Amniotic epithelial cell (primary cell): ENCODE measurements at regions not wholly inside any gene's neighbourhood (a gene's known extent, or its start where the extent isn't known, plus 50 kb on each side); places are given as distances from the start of the nearest gene placed in this dataset.
A peak's percentile ranks its signal among the peaks of the same experiment; 100 is the strongest.
"Not testable (repeated sequence)": the region's sequence is repeated elsewhere in the genome, so short reads cannot be mapped to it uniquely, and the experiment has no call there.

Experiments
- DNase-seq: peaks from one replicate; pipeline ENCODE4 v3.0.0-alpha.2; 2010; ENCODE audit warnings: low read depth

DNA sequence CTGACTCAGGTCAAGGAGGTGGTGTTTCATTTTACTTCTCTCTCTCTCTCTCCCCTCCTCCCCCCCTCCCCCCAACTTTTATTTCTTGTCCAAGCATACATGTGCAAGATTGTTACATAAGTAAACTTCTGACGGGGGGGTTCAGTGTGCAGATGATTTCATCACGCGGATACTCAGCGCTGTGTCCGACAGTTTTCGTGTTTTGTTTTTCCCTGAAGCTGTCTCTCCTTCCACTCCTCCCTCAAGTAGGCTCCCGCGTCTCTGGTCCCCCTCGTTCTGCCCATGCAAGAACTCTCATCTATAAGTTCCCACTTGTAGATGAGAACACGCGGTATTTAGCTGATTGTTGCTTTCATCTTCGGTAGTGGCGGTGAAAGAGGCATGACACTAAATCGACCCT is 111.0 kb upstream of the ANKRD30BL start:
- no peak for DNase-seq

GRCh38 chr2:132273585-132273984 is 111.8 kb upstream of the ANKRD30BL start:
- DNase-seq: not testable (repeated sequence)

DNA sequence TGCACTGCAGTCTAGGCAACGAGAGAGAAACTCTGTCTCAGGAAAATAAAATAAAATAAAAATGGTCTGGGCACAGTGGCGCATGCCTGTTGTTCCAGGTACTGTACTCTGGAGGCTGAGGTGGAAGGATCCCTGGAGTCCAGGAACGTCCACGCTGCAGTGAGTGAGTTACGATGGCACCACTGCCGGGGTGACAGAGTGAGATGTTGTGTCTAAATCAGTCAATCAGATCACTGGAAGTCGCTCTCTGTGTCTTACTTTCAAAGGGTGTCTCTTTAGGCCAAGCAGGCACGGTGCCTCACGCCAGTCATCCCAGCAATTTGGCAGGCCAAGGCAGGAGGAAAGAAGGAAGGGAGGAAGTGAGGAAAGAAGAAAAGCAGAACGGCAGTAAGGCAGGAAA is 112.2 kb upstream of the ANKRD30BL start:
- no peak for DNase-seq

DNA sequence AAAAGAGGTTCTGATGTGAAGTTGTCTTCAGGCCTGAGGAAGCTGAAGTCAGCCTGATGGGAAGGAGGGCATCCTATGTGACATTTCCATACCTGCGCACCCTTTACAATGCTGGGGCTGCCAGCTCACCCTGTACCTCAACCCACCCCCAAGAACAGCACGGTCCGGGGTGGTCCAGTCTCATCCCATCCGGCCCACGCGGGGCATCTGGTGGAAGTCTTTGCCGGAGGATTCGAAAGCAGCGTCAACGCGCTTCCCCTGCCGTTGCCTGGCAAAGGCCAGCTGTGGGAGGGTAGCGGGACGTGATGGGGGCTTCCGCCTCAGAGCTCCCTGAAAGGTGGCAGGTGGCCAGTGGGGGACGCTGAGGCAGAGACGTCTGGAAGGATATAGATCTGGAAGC is 113.6 kb upstream of the ANKRD30BL start:
- DNase-seq: no peak

DNA sequence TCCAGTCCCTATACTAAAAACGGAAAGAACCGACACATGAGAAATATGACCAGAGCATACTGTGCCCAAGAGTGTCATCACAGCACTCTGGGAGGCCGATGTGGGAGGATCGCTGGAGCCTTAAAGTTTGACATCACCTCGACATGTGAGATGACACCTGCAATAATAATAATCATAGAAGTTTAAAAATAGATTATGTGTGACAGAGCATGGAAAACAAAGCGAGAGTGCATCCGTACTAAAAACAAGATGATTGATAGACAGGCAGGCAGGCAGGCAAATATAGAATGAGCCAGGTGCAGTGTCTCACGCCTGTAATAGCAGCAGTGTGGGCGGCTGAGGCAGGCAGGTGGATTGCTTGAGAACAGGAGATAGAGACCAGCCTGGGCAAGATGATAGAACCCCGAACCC is 114.8 kb upstream of the ANKRD30BL start:
- DNase-seq: no peak

GRCh38 chr2:132278267-132278666 is 116.5 kb upstream of the ANKRD30BL start:
- no peak for DNase-seq

DNA sequence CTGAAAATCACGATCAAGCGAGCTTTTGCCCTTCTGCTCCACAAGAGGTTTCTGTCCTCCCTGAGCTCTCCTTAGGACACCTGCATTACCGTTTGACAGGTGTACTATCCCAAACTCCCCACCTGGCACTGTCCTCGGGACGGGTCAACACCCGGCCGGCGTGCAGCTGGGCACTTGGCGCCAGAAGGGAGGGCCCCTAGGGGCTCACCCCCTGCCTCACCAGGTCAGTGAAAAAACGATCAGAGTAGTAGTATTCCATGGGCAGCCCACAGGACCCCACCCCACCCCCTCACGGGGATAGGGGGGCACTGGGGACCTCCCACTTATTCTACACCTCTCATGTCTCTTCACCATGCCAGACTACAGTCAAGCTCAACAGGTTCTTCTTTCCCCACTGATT is 117.6 kb upstream of the ANKRD30BL start:
- DNase-seq: no peak

DNA sequence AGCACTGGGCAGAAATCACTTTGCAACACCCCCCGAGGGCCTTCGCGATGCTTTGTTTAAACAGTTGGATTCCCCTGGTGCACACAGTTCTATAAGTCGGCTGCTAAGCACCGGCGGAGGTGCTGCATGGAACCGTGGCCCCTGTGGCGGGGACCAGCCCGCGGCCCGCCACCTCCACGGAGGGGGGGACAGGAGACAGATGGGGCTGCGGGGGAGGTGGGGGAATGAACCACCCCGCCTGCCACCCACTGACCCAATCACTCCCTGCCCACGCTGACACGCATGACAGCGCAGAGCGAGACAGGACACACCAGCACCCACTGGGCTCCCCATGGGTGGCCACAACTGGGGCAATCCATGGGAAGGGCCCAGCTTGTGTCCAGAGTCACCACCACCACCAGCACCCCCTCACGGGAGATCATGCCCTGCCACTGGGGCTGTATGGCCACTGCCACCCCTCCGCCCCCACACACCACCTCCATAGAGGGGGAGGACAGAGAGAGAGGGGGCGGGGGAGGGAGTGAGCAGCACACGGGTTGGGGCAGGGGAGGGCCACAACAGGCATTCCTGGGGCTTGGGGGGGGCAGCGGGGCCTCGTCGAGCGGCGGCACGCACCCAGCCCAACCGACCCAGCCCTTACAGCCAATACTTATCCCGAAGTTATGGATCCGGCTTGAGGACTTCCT is 118.3 kb upstream of the ANKRD30BL start:
- DNase-seq: no peak

- DNase-seq: no peak
Observed at GRCh38 chr2:132280912-132281311, 119.2 kb upstream of the ANKRD30BL start.

GRCh38 chr2:132282104-132282503 is 120.4 kb upstream of the ANKRD30BL start:
- DNase-seq: not testable (repeated sequence)

DNA sequence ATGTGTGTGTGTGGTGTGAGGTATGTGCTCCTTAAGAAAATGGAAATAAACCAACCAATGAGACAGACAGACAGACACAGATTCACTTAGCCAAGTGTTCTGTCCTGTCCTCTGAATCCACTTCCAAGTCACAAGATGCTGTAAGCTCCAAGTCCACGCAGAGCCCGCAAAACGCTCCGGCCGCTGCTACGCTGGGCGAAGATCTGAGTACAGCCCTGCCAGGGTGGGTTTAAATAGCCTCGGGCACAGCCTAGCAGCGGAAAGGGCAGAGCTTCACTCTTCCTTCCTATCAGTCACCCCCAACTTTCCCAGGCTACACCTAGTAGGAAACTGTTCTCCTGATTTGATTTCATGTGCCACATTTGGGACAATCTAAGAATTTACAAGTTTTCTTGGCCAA is 121.2 kb upstream of the ANKRD30BL start:
- DNase-seq: no peak

DNA sequence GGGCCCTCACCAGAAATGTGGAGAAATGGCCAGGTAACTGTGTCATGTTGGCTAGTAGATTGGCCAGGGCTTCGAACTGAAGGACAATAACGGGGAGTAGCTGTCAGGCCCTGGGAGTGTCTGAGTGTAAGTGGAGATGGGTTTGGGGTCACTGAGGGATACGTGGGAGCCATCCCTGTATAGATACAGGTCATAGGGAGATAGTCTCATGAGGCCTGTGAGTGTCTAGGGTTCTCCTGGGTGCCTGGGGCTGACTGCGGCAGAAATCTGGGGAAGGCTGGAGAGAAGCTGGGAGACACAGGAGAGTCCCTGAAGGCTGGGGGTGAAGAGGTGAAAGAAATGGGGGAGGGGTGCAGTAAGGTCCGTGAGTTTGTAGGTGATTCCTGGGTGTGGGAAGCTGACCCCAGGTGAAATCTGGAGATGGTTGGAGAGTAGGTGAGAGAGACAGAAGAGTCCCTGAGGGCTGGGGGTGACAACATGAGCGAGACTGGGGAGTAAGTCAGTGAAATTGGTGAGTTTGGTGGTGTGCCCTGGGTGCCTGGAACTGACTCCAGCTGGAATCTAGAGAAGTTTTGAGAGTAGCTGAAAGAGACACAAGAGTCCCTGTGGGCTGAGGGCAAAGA is 124.6 kb upstream of the ANKRD30BL start:
- DNase-seq: not testable (repeated sequence)

DNA sequence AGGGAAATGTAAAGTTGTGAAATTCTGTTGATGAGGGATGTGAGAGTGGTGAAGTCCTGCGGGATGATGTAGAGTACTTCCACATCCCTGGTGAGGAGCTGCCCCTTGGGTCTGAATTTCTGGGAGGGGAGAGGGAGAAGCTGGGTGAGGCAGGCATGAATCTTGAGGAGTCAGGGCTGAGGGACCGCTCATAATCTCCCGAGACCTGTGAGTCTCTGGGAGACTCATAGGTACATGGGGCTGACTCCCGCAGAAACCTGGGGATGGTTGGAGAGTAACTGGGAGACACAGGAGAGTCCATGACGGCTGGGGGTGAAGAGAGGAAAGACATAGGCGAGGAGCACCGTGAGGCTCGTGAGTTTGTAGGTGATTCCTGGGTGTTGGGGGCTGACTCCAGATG is 126.2 kb upstream of the ANKRD30BL start:
- DNase-seq: peak; percentile 15

- DNase-seq: not testable (repeated sequence)
Observed at GRCh38 chr2:132289138-132289537, 127.4 kb upstream of the ANKRD30BL start.

GRCh38 chr2:132289812-132290211 is 126.8 kb upstream of the GPR39 start:
- not testable (repeated sequence) for DNase-seq

- DNase-seq: not testable (repeated sequence)
Observed at GRCh38 chr2:132300592-132301378, 115.8 kb upstream of the GPR39 start.

DNA sequence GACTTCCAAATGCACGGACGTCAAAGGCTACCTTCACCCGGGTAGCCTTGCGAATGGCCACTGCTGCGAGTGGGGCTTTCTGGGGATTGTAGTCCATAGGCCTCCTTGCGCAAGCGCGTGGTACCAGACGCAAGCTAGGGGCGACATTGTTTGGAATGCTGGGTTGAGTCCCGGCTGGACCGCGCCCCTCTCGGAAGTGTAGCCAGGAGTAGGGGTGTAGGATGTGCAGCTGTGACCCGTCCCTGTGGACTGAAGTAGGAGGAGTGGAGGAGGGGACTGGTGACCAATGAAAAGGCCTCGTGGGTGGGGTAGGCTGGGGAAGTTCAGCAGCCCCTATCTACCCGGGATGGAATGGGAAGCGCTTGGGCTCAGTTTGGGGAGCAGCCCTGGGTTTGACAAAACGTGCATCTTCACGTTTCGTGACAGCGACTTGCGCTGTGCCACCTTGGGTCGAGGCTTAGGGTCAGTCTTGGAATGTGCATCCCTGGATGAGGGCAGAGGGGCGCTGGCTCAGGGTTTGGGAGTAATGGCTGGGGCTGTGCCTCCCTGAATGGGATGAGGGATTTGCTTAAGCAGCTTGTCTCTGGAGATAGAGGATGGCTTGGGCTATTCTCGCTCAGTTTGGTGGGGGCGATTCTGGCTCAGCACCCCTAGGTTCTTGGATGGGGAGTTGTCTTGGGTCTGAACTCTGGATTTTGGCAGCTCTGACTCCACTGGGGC is 111.8 kb upstream of the GPR39 start:
- peak; percentile 38 for DNase-seq

DNA sequence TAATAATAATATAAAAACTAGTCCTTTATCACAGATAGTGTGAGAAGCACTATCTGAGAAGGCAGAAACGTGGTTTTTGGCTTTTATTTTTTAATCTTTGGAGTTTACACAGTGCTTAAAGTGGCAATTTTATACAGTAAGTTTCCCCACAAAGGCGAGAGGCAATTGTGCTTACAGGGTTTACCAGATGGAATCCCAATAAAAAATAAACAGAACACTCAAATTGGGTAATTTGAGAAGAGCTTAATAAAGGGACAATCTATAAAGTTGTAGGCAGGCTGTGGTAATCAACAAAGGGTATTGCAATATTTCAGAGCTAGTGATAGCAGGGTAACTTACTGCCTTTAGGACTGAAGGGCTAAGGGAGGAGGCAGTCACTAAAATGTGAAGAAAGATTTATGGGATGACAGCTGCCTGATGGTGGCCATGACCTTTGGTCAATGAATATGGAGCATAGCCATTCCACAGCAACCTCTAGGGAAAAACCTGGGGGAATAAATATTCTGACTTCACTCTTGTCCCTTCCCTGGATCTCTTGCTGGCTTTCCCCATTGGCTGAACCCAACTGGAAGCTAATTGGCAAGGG is 108.9 kb upstream of the GPR39 start:
- DNase-seq: not testable (repeated sequence)

DNA sequence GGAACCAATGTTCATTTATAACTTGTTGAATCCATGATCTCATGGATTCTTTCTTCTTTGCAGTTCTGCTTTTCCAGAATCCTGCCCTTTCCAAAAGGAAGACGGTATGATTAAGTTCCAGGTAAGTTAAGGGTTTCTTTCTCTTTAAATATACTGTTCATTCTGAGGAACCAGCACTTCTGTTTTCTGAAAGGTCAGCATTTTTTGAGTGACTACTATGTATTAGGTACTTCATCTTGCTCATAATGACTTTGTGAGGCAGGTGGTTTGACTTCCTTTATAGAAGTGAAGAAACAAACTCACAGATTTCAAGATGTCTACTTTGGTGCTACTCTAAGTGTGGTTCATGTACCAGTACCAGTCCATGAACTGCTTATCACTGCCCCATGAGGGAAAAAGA is 107.4 kb upstream of the GPR39 start:
- not testable (repeated sequence) for DNase-seq

- not testable (repeated sequence) for DNase-seq
Observed at GRCh38 chr2:132315546-132315945, 101.1 kb upstream of the GPR39 start.

- not testable (repeated sequence) for DNase-seq
Observed at GRCh38 chr2:132317026-132317680, 99.5 kb upstream of the GPR39 start.
